Common myeloid progenitor, CD34-positive (primary cell): ENCODE measurements at regions not wholly inside any gene's neighbourhood (a gene's known extent, or its start where the extent isn't known, plus 50 kb on each side); places are given as distances from the start of the nearest gene placed in this dataset.

Source experiments
- CTCF ChIA-PET: fragments of 350-600 bp; sonication (Branson Sonifier 250); formaldehyde crosslinking; loops from one replicate; lab custom pipeline; 2021; ENCODE audit warnings: antibody characterized with exemption; lab: Charles Lee
- POLR2A ChIA-PET: fragments of 350-600 bp; sonication (Branson Sonifier 250); formaldehyde crosslinking; loops from one replicate; lab custom pipeline; 2021; ENCODE audit warnings: antibody characterized with exemption; lab: Charles Lee
- DNase-seq, 3 donors: peaks; one replicate each; pipeline versions ENCODE4 v3.0.0 to v3.0.0-alpha.2; 2013
- H3K27ac ChIP-seq, 2 experiments: 1 replicate in 1 of 2; 2 replicates in 1 of 2; pipeline ENCODE4 v1.7.0; 2013; ENCODE audit warnings: inconsistent platforms in 2 of 2, low read length in 2 of 2, mild to moderate bottlenecking in 2 of 2, low read depth in 1 of 2, moderate library complexity in 1 of 2; ENCODE audit not compliant: severe bottlenecking in 2 of 2, insufficient read depth in 1 of 2, poor library complexity in 1 of 2
- H3K27me3 ChIP-seq, 5 experiments: replicated peaks in 2 of 5; 1 replicate in 3 of 5; 2 replicates in 2 of 5; pipeline versions ENCODE4 v1.6.1 to v1.7.0; 2013; ENCODE audit warnings: low read length in 4 of 5, mild to moderate bottlenecking in 2 of 5, moderate library complexity in 2 of 5, inconsistent platforms in 1 of 5; ENCODE audit not compliant: insufficient read depth in 5 of 5, control insufficient read depth in 4 of 5
- H3K36me3 ChIP-seq, 4 experiments: 1 replicate in 2 of 4; 2 replicates in 2 of 4; pipeline versions ENCODE4 v1.6.1 to v1.7.0; 2013; ENCODE audit warnings: low read length in 3 of 4, control low read depth in 1 of 4, mild to moderate bottlenecking in 1 of 4; ENCODE audit not compliant: control insufficient read depth in 4 of 4, insufficient read depth in 4 of 4
- H3K4me1 ChIP-seq, 4 experiments: 1 replicate in 3 of 4; 2 replicates in 1 of 4; pipeline versions ENCODE4 v1.6.1 to v1.7.1; 2013; ENCODE audit warnings: low read length in 3 of 4, mild to moderate bottlenecking in 3 of 4, control low read depth in 1 of 4, inconsistent platforms in 1 of 4, moderate library complexity in 1 of 4; ENCODE audit not compliant: control insufficient read depth in 4 of 4, insufficient read depth in 4 of 4; ENCODE audit errors: control extremely low read depth in 1 of 4
- H3K4me3 ChIP-seq, 7 experiments: 1 replicate in 4 of 7; 2 replicates in 3 of 7; pipeline versions ENCODE4 v1.5.1 to v1.7.0; 2013; ENCODE audit warnings: mild to moderate bottlenecking in 7 of 7, low read length in 6 of 7, moderate library complexity in 6 of 7, inconsistent platforms in 2 of 7, low read depth in 2 of 7, control low read depth in 1 of 7; ENCODE audit not compliant: insufficient read depth in 4 of 7, control insufficient read depth in 1 of 7; ENCODE audit errors: extremely low read depth in 1 of 7
- H3K9me3 ChIP-seq, 5 experiments: 1 replicate in 4 of 5; 2 replicates in 1 of 5; pipeline versions ENCODE4 v1.6.1 to v1.7.1; 2013; ENCODE audit warnings: low read length in 4 of 5, mild to moderate bottlenecking in 2 of 5, inconsistent platforms in 1 of 5, low read depth in 1 of 5, moderate library complexity in 1 of 5; ENCODE audit not compliant: control insufficient read depth in 4 of 5, insufficient read depth in 2 of 5; ENCODE audit errors: control extremely low read depth in 1 of 5
- WGBS: methylation state at CpG from one replicate; pipeline ENCODE4 v1.1.5; 2013; ENCODE audit not compliant: insufficient coverage; 5-methylcytosine and 5-hydroxymethylcytosine counted together

GRCh38 chr13:29939158-29939557 is 88.7 kb upstream of the UBL3 start:
- Histone ChIP-seq H3K4me1 (peaks cover 0 to 20% (median 11%) of the 10 kb centered on the region in 4 experiments), H3K27me3 (no peaks in the 10 kb centered on the region), H3K4me3 (no peak overlapping the region), H3K27ac (no peak overlapping the region), H3K9me3 (no peaks in the 10 kb centered on the region), H3K36me3 (no peaks in the 10 kb centered on the region)
- ChIA-PET CTCF (no interaction called here), POLR2A (no interaction called here)
- WGBS, result 95% methylated on average over 4 of the region's 5 CpGs
- no peak for DNase-seq

DNA sequence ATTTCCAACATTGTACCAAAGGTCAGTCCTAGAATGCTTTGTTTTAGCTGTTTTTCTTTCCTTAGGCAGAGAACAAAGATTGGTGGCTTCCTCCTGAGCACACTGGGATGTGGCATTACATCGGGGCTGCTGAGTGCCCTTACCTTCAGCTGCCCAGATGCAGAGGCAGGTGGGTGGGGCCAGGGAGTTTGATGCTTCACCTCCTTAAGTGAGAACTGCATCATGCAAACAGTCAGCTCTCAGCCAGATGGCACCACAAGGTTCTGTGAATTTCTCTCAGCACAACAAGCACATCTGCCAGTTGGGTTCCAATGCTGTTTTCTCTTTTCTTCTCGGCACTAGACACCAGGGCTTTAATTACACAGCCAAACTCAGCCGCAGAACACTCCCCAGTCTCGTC is 87.4 kb upstream of the UBL3 start:
- no peaks in the 10 kb centered on the region for H3K27me3 ChIP-seq
- H3K4me1 ChIP-seq, result peaks cover 0 to 20% (median 11%) of the 10 kb centered on the region in 4 experiments
- DNase-seq, result no peak
- POLR2A ChIA-PET, result no interaction called here
- WGBS, result 100% methylated on average over 4 of the region's 4 CpGs
- no peak overlapping the region for H3K4me3 ChIP-seq
- H3K9me3 ChIP-seq, result no peaks in the 10 kb centered on the region
- CTCF ChIA-PET, result no interaction called here
- H3K27ac ChIP-seq, result no peak overlapping the region
- no peaks in the 10 kb centered on the region for H3K36me3 ChIP-seq

DNA sequence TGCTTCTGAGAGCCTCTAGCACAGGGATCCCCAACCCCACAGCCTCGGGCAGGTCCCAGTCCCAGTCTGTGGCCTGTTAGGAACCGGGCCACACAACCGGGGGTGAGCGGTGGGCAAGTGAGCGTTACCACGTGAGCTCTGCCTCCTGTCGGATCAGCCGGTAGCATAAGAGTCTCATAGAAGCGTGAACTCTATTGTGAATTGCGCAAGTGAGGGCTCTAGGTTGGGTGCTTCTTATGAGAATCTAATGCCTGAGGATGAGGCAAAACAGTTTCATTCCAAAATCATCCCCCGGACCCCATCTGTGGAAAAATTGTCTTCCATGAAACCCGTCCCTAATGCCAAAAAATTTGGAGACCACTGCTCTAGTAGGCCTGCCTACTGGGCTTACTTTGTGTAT is 87.0 kb upstream of the UBL3 start:
- WGBS, result 96% methylated on average over 11 of the region's 12 CpGs
- no peak for DNase-seq
- Histone ChIP-seq H3K9me3 (no peaks in the 10 kb centered on the region), H3K27ac (no peak overlapping the region), H3K4me3 (no peak overlapping the region), H3K27me3 (no peaks in the 10 kb centered on the region), H3K36me3 (no peaks in the 10 kb centered on the region), H3K4me1 (peaks cover 0 to 20% (median 11%) of the 10 kb centered on the region in 4 experiments)
- ChIA-PET CTCF (interaction anchor here (0.7 to 1.9 kb wide), 2 partner anchors 13 to 41 kb away, joined by 3 to 5 read pairs; no protein-coding TSS in a partner anchor), POLR2A (no interaction called here)

DNA sequence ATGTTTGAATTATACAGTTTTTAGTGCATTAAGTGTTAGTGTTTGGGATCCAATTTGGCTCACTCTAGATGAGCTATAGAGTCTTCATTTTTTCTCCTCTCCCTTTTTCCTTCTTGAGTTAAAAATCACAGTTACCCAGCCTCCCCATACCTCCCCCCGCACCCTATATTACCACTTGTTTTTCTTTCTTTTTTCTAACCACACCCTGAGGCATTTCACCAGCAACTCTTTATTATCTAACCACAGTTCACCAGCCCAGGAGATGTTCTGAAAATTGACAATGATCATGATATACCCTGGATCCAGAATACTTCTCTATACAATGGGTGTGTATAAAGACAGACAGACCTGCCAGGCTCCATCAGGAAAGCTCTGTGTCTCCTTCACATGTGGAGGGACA is 86.5 kb upstream of the UBL3 start:
- H3K4me3 ChIP-seq, result no peak overlapping the region
- no peaks in the 10 kb centered on the region for H3K9me3 ChIP-seq
- H3K4me1 ChIP-seq, result peaks cover 0 to 20% (median 11%) of the 10 kb centered on the region in 4 experiments
- DNase-seq, result no peak
- ChIA-PET CTCF (interaction anchor here (0.7 to 1.9 kb wide), 4 partner anchors 13 to 186 kb away, joined by 3 to 5 read pairs (median 3); no protein-coding TSS in a partner anchor), POLR2A (no interaction called here)
- no peak overlapping the region for H3K27ac ChIP-seq
- H3K27me3 ChIP-seq, result no peaks in the 10 kb centered on the region
- H3K36me3 ChIP-seq, result no peaks in the 10 kb centered on the region
- no CpG with 5 or more reads among the region's 1 CpG for WGBS

GRCh38 chr13:29936051-29936813 is 85.8 kb upstream of the UBL3 start:
- no peaks in the 10 kb centered on the region for H3K36me3 ChIP-seq

GRCh38 chr13:29935309-29935981 is 85.0 kb upstream of the UBL3 start:
- WGBS, result no CpG with 5 or more reads among the region's 6 CpGs
- peak overlapping the region in 5 of 7 experiments; percentile 35 to 63 (median 44) for H3K4me3 ChIP-seq

More at GRCh38 chr13:29936051-29936813, 85.8 kb upstream of the UBL3 start:
- no peaks in the 10 kb centered on the region for H3K9me3 ChIP-seq
- H3K27ac ChIP-seq, result no peak overlapping the region
- no peaks in the 10 kb centered on the region for H3K27me3 ChIP-seq
- peak overlapping the region in 6 of 7 experiments; percentile 10 to 63 (median 42) for H3K4me3 ChIP-seq
- no peak for DNase-seq
- ChIA-PET CTCF (interaction anchor here (0.7 to 2.2 kb wide), 6 partner anchors 11 to 186 kb away, joined by 3 to 6 read pairs (median 3); no protein-coding TSS in a partner anchor), POLR2A (no interaction called here)
- WGBS, result 17% methylated on average over 13 of the region's 13 CpGs
- peaks cover 0 to 20% (median 11%) of the 10 kb centered on the region in 4 experiments for H3K4me1 ChIP-seq

More at GRCh38 chr13:29935309-29935981, 85.0 kb upstream of the UBL3 start:
- DNase-seq, result peak; percentile 26 to 88 (median 77)
- ChIA-PET POLR2A (no interaction called here), CTCF (interaction anchor here (1.0 to 2.2 kb wide), 5 partner anchors 10 to 187 kb away, joined by 3 to 6 read pairs (median 3); no protein-coding TSS in a partner anchor)
- peaks cover 0 to 20% (median 11%) of the 10 kb centered on the region in 4 experiments for H3K4me1 ChIP-seq
- no peak overlapping the region for H3K27ac ChIP-seq
- H3K9me3 ChIP-seq, result no peaks in the 10 kb centered on the region
- H3K36me3 ChIP-seq, result no peaks in the 10 kb centered on the region
- H3K27me3 ChIP-seq, result no peaks in the 10 kb centered on the region
